DOHH2 (cell line): ENCODE measurements at regions not wholly inside any gene's neighbourhood (a gene's known extent, or its start where the extent isn't known, plus 50 kb on each side); places are given as distances from the start of the nearest gene placed in this dataset.

Experiments
- EZH2phosphoT487 ChIP-seq: fragments of 200-600 bp; sonication (generic); IDR thresholded peaks from 2 replicates; pipeline ENCODE4 v1.6.1; 2017; ENCODE audit warnings: borderline replicate concordance, mild to moderate bottlenecking, antibody characterized with exemption, low read length, moderate library complexity, mixed read lengths
- TF ChIP-seq, protein P1 (sequence below): fragments of 200-600 bp; sonication (generic); IDR thresholded peaks from one replicate; pipeline ENCODE4 v1.5.1; 2014; ENCODE audit warnings: antibody characterized with exemption, mild to moderate bottlenecking, low read depth, low read length; ENCODE audit not compliant: poor library complexity, severe bottlenecking

DNA sequence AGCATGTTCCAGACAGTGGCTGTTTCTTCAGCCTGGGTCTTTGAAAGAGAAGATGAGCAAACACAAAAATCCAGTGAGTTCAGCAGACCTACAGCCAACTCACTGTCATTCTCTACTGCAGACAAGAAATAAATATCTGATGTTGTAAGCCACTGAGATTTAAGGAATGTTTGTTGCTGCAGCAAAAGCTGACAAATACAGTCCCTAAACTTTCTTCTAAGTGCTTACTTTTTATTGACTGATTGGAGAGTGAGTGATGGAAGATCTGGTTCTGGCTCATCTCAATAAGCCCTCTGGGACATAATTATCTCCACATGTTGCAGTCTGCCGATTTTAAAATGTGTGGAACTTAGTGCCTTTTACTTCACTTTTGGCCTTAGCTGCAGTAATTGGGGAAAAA, 69.9 kb upstream of the LMNB1 start:
- TF ChIP-seq, protein P1, sequence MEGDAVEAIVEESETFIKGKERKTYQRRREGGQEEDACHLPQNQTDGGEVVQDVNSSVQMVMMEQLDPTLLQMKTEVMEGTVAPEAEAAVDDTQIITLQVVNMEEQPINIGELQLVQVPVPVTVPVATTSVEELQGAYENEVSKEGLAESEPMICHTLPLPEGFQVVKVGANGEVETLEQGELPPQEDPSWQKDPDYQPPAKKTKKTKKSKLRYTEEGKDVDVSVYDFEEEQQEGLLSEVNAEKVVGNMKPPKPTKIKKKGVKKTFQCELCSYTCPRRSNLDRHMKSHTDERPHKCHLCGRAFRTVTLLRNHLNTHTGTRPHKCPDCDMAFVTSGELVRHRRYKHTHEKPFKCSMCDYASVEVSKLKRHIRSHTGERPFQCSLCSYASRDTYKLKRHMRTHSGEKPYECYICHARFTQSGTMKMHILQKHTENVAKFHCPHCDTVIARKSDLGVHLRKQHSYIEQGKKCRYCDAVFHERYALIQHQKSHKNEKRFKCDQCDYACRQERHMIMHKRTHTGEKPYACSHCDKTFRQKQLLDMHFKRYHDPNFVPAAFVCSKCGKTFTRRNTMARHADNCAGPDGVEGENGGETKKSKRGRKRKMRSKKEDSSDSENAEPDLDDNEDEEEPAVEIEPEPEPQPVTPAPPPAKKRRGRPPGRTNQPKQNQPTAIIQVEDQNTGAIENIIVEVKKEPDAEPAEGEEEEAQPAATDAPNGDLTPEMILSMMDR: no peak
- no peak for TF ChIP-seq EZH2phosphoT487
